Thyroid gland (tissue), 4 donors: ENCODE measurements at regions not wholly inside any gene's neighbourhood (a gene's known extent, or its start where the extent isn't known, plus 50 kb on each side); places are given as distances from the start of the nearest gene placed in this dataset.

ENCODE experiments used
- DNase-seq, 2 donors: peaks; one replicate each; pipeline ENCODE4 v3.0.0-alpha.2; 2019
- H3K27ac ChIP-seq, 3 donors: fragments of 200-600 bp; sonication (generic); 1 replicate in 2 of 3; 2 replicates in 1 of 3; pipeline ENCODE4 v1.5.1; 2016 to 2019; ENCODE audit warnings: mild to moderate bottlenecking in 1 of 3, moderate library complexity in 1 of 3
- H3K27me3 ChIP-seq: fragments of 200-600 bp; sonication (generic); one replicate; pipeline ENCODE4 v1.5.1; 2019
- H3K36me3 ChIP-seq, 2 donors: fragments of 200-600 bp; sonication (generic); one replicate each; pipeline ENCODE4 v1.5.1; 2016 to 2019
- H3K4me1 ChIP-seq, 2 donors: fragments of 200-600 bp; sonication (generic); one replicate each; pipeline ENCODE4 v1.5.1; 2017 to 2019
- H3K4me3 ChIP-seq, 3 donors: fragments of 200-600 bp; sonication (generic); replicated peaks in 1 of 3; 1 replicate in 2 of 3; 2 replicates in 1 of 3; pipeline ENCODE4 v1.5.1; 2016; ENCODE audit warnings: mild to moderate bottlenecking in 1 of 3
- H3K9me3 ChIP-seq: fragments of 200-600 bp; sonication (generic); one replicate; pipeline ENCODE4 v1.5.1; 2017
- POLR2A ChIP-seq, 2 donors: fragments of 450-650 bp; IDR thresholded peaks; one replicate each; pipeline ENCODE4 v1.6.1; 2017; ENCODE audit warnings: antibody characterized with exemption in 2 of 2, mild to moderate bottlenecking in 2 of 2, moderate library complexity in 1 of 2
- WGBS, 2 donors: methylation state at CpG; one replicate each; pipeline ENCODE4 v1.1.5; 2017; 5-methylcytosine and 5-hydroxymethylcytosine counted together
- intact Hi-C: fragments of 100-400 bp; cut with DNase I; formaldehyde crosslinking; loops from one replicate; pipeline ENCODE4 v1.15.1; 2023
- TF ChIP-seq, protein P1 (sequence below), 6 experiments: fragments of 200-600 bp in 3 of 6; fragments of 450-650 bp in 3 of 6; sonication (generic) in 3 of 6; IDR thresholded peaks; one replicate each; pipeline ENCODE4 v1.5.1; 2016 to 2019; ENCODE audit warnings: antibody characterized with exemption in 6 of 6, mild to moderate bottlenecking in 2 of 6, inconsistent platforms in 1 of 6, moderate library complexity in 1 of 6

DNA sequence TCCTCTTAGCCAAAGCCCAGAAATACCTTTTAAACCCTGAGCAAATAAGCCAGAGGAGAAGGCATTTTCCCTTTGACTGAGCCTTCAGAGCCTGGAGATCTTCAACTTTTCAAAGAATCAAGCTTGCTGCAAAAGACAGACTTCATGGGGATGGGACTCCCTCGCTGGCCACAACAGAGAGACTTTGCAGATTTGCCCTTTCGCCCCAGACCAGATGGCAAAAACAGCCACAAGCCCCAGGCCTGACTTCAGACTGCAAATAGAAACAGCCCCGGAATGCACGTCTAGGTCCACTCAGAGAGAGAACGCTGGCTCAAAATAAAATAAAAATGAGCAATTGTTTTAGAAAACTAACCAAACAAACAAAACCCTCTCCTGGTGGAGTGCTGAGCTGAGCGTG is 114.6 kb upstream of the MED13L start:
- no peak overlapping the region for H3K27ac ChIP-seq
- H3K36me3 ChIP-seq = no peaks in the 10 kb centered on the region
- TF ChIP-seq, protein P1, sequence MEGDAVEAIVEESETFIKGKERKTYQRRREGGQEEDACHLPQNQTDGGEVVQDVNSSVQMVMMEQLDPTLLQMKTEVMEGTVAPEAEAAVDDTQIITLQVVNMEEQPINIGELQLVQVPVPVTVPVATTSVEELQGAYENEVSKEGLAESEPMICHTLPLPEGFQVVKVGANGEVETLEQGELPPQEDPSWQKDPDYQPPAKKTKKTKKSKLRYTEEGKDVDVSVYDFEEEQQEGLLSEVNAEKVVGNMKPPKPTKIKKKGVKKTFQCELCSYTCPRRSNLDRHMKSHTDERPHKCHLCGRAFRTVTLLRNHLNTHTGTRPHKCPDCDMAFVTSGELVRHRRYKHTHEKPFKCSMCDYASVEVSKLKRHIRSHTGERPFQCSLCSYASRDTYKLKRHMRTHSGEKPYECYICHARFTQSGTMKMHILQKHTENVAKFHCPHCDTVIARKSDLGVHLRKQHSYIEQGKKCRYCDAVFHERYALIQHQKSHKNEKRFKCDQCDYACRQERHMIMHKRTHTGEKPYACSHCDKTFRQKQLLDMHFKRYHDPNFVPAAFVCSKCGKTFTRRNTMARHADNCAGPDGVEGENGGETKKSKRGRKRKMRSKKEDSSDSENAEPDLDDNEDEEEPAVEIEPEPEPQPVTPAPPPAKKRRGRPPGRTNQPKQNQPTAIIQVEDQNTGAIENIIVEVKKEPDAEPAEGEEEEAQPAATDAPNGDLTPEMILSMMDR (IDR thresholded peaks at IDR 0.05) = no peak
- no peak for TF ChIP-seq POLR2A (IDR thresholded peaks at IDR 0.05)
- no peak for DNase-seq
- H3K9me3 ChIP-seq = no peaks in the 10 kb centered on the region
- peaks cover 0 to 15% of the 10 kb centered on the region in 2 donors for H3K4me1 ChIP-seq
- H3K27me3 ChIP-seq = no peaks in the 10 kb centered on the region
- WGBS, 2 donors = 87 to 90% methylated on average over 6 of the region's 6 CpGs
- intact Hi-C loops = no loop called here
- no peak overlapping the region for H3K4me3 ChIP-seq

DNA sequence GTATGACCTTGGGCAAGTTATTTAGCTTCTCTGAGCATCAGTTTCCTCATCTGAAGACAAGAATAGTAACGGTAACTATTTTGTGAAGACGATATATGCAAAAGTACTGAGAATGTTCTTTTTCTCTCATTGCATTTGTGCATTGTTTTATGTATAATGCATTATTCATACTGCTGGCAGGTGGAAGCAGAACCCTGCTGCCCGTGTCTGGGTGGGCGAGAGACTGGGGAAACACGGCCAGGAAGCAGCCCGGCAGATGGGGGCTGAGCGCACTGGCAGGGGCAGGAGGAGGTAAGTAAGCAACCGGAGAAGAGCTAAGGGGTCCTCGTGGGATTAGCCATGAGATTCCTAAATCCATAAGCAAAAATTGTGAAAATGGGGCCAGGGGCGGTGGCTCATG is 115.8 kb upstream of the MED13L start:
- H3K27me3 ChIP-seq = no peaks in the 10 kb centered on the region
- H3K27ac ChIP-seq = no peak overlapping the region
- peaks cover 0 to 13% of the 10 kb centered on the region in 2 donors for H3K4me1 ChIP-seq
- no peak overlapping the region for H3K4me3 ChIP-seq
- DNase-seq = no peak
- no peaks in the 10 kb centered on the region for H3K9me3 ChIP-seq
- intact Hi-C loops = no loop called here
- WGBS, 2 donors = 73 to 82% methylated on average over 10 of the region's 10 CpGs
- H3K36me3 ChIP-seq = no peaks in the 10 kb centered on the region
- TF ChIP-seq POLR2A (IDR thresholded peaks at IDR 0.05) = no peak
- TF ChIP-seq, protein P1 (IDR thresholded peaks at IDR 0.05) = no peak

DNA sequence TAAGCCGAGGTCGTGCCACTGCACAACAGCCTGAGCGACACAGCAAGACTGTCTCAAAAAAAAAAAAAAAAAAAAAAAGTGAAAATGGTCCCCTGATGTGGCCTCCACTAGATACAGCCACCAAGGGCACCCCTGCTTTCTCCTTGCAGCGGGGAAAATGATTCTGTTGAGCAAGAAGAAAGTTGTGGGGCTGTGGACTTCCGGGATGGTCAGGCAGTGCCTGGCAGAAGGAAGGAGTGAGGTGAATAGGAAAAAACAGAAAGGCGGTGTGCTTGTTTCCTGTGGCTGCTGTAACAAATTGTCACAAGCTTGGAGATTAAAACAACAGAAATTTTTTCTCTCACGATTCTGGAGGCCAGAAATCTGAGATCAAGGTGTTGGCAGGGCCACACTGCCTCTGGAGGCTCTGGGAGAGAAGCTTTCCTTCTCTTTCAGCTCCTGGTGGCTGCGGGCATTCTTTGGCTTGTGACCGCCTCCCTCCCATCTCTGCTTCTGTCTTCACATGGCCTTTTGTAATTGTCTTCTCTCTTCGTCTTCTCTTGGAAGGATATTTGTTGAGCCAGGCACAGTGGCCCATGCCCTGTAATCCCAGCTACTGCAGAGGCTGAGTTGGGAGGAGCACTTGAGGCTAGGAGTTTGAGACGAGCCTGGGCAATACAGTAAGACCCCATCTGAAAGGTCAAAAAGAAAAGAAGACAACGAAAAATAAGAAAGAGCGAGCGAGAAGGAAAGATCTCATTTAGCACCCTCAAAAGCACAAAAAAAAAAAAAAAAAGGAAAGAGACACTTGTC is 116.6 kb upstream of the MED13L start:
- TF ChIP-seq POLR2A (IDR thresholded peaks at IDR 0.05) = no peak
- TF ChIP-seq, protein P1 (IDR thresholded peaks at IDR 0.05) = no peak
- H3K9me3 ChIP-seq = no peaks in the 10 kb centered on the region
- H3K4me3 ChIP-seq = no peak overlapping the region
- H3K27ac ChIP-seq = no peak overlapping the region
- intact Hi-C loops = no loop called here
- WGBS, 2 donors = 85 to 89% methylated on average over 14 of the region's 14 CpGs
- DNase-seq = no peak
- H3K36me3 ChIP-seq = no peaks in the 10 kb centered on the region
- H3K27me3 ChIP-seq = no peaks in the 10 kb centered on the region
- peaks cover 0 to 8% of the 10 kb centered on the region in 2 donors for H3K4me1 ChIP-seq

DNA sequence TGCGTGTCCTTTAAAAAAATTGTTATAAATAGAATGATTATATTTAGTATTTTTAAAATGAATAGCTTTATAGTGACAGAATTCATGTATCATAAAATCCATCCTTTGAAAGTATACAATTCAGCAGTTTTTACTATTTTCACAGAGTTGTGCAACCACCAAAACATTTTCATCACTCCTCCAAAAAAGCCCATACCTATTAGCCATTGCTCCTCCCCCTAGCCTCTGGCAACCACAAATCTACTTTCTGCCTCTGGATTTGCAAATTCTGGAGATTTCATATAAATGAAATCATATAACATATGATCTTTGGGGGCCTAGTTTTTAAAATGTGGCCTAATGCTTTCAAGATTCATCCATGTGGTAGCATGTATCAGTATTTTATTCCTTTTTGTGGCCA is 117.9 kb upstream of the MED13L start:
- Histone ChIP-seq H3K27ac (no peak overlapping the region), H3K4me3 (no peak overlapping the region), H3K27me3 (no peaks in the 10 kb centered on the region), H3K4me1 (no peaks in the 10 kb centered on the region), H3K9me3 (no peaks in the 10 kb centered on the region), H3K36me3 (no peaks in the 10 kb centered on the region)
- intact Hi-C loops = no loop called here
- TF ChIP-seq POLR2A (IDR thresholded peaks at IDR 0.05) = no peak
- TF ChIP-seq, protein P1 (IDR thresholded peaks at IDR 0.05) = no peak
- 3% methylated on average over 1 of the region's 1 CpG for WGBS, 2 donors
- DNase-seq = no peak

DNA sequence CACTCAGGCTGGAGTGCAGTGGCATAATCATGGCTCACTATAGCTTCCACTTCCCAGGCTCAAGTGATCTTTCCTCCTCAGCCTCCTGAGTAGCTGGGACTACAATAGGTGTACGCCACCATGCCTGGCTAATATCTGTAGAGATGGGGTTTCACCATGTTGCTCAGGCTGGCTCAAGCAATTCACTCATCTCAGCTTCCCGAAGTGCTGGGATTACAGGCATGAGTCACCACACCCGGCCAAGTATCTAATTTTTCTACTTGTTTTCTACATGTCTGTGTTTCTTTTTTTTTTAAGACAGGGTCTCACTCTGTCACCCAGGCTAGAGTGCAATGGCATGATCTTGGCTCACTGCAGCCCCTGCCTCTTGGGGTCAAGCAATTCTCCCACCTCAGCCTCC is 119.7 kb upstream of the MED13L start:
- no peak for DNase-seq
- Histone ChIP-seq H3K27me3 (no peaks in the 10 kb centered on the region), H3K4me1 (no peaks in the 10 kb centered on the region), H3K27ac (no peak overlapping the region), H3K36me3 (no peaks in the 10 kb centered on the region), H3K9me3 (no peaks in the 10 kb centered on the region), H3K4me3 (no peak overlapping the region)
- 77 to 94% methylated on average over 3 of the region's 3 CpGs for WGBS, 2 donors
- intact Hi-C loops = no loop called here
- TF ChIP-seq, protein P1 (IDR thresholded peaks at IDR 0.05) = no peak
- no peak for TF ChIP-seq POLR2A (IDR thresholded peaks at IDR 0.05)
